ENCODE measurements at regions not wholly inside any gene's neighbourhood (a gene's known extent, or its start where the extent isn't known, plus 50 kb on each side); places are given as distances from the start of the nearest gene placed in this dataset.

DNA sequence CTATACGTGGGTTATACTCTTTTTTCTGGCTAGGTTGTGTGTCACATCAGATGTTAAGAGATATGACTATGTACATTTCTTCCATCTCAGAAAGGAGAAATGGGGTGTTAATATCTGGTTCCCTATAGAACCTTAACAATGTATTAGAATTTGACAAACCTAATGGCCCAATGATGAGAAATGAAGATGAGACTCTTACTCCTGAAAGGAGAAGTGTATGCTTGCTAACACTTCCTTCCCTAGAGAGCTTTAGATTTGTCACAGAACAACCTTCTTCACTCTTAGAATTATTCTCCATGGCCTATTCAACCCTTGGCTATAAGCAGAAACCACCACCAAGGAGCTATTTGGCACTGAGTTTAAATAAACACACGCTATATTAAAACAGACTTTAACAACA, 839.6 kb downstream of the GALC start:
- Histone ChIP-seq H3K36me3 (ENCODE audit: control insufficient read depth in 4 of 4, insufficient read depth in 3 of 4, low read depth in 1 of 4, low read length in 3 of 4) (no peaks in the 10 kb centered on the region), H3K27me3 (ENCODE audit: control insufficient read depth in 4 of 4, insufficient read depth in 4 of 4, low read length in 3 of 4) (no peaks in the 10 kb centered on the region)
- 68% methylated on average over 2 of the region's 2 CpGs for WGBS

DNA sequence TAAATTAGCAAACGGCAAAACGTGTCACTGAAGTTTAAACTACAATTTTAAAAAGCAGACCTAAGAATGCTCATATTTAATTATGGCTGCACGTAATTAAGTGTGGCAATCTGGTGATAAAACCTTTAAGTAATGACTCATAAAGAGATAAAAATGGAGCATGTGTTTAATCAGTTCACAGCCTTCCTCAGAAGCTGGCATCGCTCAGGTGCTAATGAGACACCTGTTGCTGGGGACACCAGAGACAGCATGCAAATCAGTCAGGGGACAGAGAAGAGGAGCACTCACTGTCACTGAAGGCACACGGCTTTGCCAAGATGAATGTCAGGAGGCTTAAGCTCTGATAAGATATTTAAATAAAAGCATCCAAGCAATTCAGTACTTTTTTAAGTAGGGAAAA, 840.3 kb downstream of the GALC start:
- TF ChIP-seq HNF4A (conservative IDR thresholded peaks at IDR 0.05) (no peak), FOXA2 (IDR thresholded peaks at IDR 0.05) (no peak), GABPA (IDR thresholded peaks at IDR 0.05 in 1 of 2, conservative IDR thresholded peaks at IDR 0.05 in 1 of 2) (no peak), SP1 (IDR thresholded peaks at IDR 0.05) (no peak), EGR1 (IDR thresholded peaks at IDR 0.05; ENCODE audit: low read depth in 2 of 2) (no peak), NR2F2 (IDR thresholded peaks at IDR 0.05) (no peak), YY1 (IDR thresholded peaks at IDR 0.05) (no peak), RXRA (IDR thresholded peaks at IDR 0.05) (no peak), FOXA1 (IDR thresholded peaks at IDR 0.05) (no peak), RAD21 (IDR thresholded peaks at IDR 0.05) (no peak), TAF1 (conservative IDR thresholded peaks at IDR 0.05) (no peak)
- TF ChIP-seq, protein P1, sequence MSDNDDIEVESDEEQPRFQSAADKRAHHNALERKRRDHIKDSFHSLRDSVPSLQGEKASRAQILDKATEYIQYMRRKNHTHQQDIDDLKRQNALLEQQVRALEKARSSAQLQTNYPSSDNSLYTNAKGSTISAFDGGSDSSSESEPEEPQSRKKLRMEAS (IDR thresholded peaks at IDR 0.05) = no peak
- TF ChIP-seq, protein P2, sequence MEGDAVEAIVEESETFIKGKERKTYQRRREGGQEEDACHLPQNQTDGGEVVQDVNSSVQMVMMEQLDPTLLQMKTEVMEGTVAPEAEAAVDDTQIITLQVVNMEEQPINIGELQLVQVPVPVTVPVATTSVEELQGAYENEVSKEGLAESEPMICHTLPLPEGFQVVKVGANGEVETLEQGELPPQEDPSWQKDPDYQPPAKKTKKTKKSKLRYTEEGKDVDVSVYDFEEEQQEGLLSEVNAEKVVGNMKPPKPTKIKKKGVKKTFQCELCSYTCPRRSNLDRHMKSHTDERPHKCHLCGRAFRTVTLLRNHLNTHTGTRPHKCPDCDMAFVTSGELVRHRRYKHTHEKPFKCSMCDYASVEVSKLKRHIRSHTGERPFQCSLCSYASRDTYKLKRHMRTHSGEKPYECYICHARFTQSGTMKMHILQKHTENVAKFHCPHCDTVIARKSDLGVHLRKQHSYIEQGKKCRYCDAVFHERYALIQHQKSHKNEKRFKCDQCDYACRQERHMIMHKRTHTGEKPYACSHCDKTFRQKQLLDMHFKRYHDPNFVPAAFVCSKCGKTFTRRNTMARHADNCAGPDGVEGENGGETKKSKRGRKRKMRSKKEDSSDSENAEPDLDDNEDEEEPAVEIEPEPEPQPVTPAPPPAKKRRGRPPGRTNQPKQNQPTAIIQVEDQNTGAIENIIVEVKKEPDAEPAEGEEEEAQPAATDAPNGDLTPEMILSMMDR (IDR thresholded peaks at IDR 0.05; ENCODE audit: low read depth, low read length, missing input control) = no peak
- TF ChIP-seq, protein P3, sequence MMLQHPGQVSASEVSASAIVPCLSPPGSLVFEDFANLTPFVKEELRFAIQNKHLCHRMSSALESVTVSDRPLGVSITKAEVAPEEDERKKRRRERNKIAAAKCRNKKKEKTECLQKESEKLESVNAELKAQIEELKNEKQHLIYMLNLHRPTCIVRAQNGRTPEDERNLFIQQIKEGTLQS (IDR thresholded peaks at IDR 0.05) = no peak
- TF ChIP-seq, protein P4, sequence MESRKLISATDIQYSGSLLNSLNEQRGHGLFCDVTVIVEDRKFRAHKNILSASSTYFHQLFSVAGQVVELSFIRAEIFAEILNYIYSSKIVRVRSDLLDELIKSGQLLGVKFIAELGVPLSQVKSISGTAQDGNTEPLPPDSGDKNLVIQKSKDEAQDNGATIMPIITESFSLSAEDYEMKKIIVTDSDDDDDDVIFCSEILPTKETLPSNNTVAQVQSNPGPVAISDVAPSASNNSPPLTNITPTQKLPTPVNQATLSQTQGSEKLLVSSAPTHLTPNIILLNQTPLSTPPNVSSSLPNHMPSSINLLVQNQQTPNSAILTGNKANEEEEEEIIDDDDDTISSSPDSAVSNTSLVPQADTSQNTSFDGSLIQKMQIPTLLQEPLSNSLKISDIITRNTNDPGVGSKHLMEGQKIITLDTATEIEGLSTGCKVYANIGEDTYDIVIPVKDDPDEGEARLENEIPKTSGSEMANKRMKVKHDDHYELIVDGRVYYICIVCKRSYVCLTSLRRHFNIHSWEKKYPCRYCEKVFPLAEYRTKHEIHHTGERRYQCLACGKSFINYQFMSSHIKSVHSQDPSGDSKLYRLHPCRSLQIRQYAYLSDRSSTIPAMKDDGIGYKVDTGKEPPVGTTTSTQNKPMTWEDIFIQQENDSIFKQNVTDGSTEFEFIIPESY (IDR thresholded peaks at IDR 0.05) = no peak
- no peaks in the 10 kb centered on the region for H3K9me3 ChIP-seq (ENCODE audit: control insufficient read depth in 4 of 4, low read length in 3 of 4)
- H3K9ac ChIP-seq (ENCODE audit: low read depth in 1 of 2, low read length in 2 of 2) = no peak overlapping the region
- no peaks in the 10 kb centered on the region for H3K36me3 ChIP-seq (ENCODE audit: control insufficient read depth in 4 of 4, insufficient read depth in 3 of 4, low read depth in 1 of 4, low read length in 3 of 4)
- H3K27ac ChIP-seq (ENCODE audit: low read depth in 1 of 2, low read length in 2 of 2) = no peak overlapping the region
- H3K27me3 ChIP-seq (ENCODE audit: control insufficient read depth in 4 of 4, insufficient read depth in 4 of 4, low read length in 3 of 4) = no peaks in the 10 kb centered on the region
- DNase-seq (ENCODE audit: low spot score) = no peak
- no peak overlapping the region for H3K4me3 ChIP-seq (ENCODE audit: low read depth in 1 of 3, low read length in 3 of 3)
- 43% methylated on average over 5 of the region's 5 CpGs for WGBS
- no peaks in the 10 kb centered on the region for H3K4me1 ChIP-seq (ENCODE audit: control insufficient read depth in 4 of 4, insufficient read depth in 4 of 4, low read length in 3 of 4)

More for the DNA sequence above, 839.6 kb downstream of the GALC start:
- Histone ChIP-seq H3K4me3 (ENCODE audit: low read depth in 1 of 3, low read length in 3 of 3) (no peak overlapping the region), H3K27ac (ENCODE audit: low read depth in 1 of 2, low read length in 2 of 2) (no peak overlapping the region), H3K4me1 (ENCODE audit: control insufficient read depth in 4 of 4, insufficient read depth in 4 of 4, low read length in 3 of 4) (no peaks in the 10 kb centered on the region), H3K9me3 (ENCODE audit: control insufficient read depth in 4 of 4, low read length in 3 of 4) (no peaks in the 10 kb centered on the region), H3K9ac (ENCODE audit: low read depth in 1 of 2, low read length in 2 of 2) (no peak overlapping the region)
- TF ChIP-seq RXRA (IDR thresholded peaks at IDR 0.05) (no peak), FOXA2 (IDR thresholded peaks at IDR 0.05) (no peak), NR2F2 (IDR thresholded peaks at IDR 0.05) (no peak), TAF1 (conservative IDR thresholded peaks at IDR 0.05) (no peak), FOXA1 (IDR thresholded peaks at IDR 0.05) (no peak), SP1 (IDR thresholded peaks at IDR 0.05) (no peak), YY1 (IDR thresholded peaks at IDR 0.05) (no peak)
- TF ChIP-seq, protein P4 (IDR thresholded peaks at IDR 0.05) = no peak
- TF ChIP-seq, protein P3 (IDR thresholded peaks at IDR 0.05) = no peak
- TF ChIP-seq, protein P5, sequence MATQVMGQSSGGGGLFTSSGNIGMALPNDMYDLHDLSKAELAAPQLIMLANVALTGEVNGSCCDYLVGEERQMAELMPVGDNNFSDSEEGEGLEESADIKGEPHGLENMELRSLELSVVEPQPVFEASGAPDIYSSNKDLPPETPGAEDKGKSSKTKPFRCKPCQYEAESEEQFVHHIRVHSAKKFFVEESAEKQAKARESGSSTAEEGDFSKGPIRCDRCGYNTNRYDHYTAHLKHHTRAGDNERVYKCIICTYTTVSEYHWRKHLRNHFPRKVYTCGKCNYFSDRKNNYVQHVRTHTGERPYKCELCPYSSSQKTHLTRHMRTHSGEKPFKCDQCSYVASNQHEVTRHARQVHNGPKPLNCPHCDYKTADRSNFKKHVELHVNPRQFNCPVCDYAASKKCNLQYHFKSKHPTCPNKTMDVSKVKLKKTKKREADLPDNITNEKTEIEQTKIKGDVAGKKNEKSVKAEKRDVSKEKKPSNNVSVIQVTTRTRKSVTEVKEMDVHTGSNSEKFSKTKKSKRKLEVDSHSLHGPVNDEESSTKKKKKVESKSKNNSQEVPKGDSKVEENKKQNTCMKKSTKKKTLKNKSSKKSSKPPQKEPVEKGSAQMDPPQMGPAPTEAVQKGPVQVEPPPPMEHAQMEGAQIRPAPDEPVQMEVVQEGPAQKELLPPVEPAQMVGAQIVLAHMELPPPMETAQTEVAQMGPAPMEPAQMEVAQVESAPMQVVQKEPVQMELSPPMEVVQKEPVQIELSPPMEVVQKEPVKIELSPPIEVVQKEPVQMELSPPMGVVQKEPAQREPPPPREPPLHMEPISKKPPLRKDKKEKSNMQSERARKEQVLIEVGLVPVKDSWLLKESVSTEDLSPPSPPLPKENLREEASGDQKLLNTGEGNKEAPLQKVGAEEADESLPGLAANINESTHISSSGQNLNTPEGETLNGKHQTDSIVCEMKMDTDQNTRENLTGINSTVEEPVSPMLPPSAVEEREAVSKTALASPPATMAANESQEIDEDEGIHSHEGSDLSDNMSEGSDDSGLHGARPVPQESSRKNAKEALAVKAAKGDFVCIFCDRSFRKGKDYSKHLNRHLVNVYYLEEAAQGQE (IDR thresholded peaks at IDR 0.05) = no peak
- no peak for DNase-seq (ENCODE audit: low spot score)
